ENCODE measurements at regions not wholly inside any gene's neighbourhood (a gene's known extent, or its start where the extent isn't known, plus 50 kb on each side); places are given as distances from the start of the nearest gene placed in this dataset.

- TF ChIP-seq EZH2phosphoT487 (IDR thresholded peaks at IDR 0.05; ENCODE audit: unreplicated experiment) (no peak), CTCF (conservative IDR thresholded peaks at IDR 0.05; ENCODE audit: low read depth in 2 of 2) (no peak), STAT1 (IDR thresholded peaks at IDR 0.05; ENCODE audit: unreplicated experiment) (no peak)
These were observed 58.1 kb upstream of the IL2 start for GRCh38 chr4:122514671-122515070.
